ENCODE measurements at regions not wholly inside any gene's neighbourhood (a gene's known extent, or its start where the extent isn't known, plus 50 kb on each side); places are given as distances from the start of the nearest gene placed in this dataset.

GRCh38 chr6:94050515-94050914 lies 631.2 kb upstream of the EPHA7 start:
- TF ChIP-seq EZH2 (IDR thresholded peaks at IDR 0.05; ENCODE audit: low read length) (no peak), CTCF (optimal IDR thresholded peaks at IDR 0.05 in 1 of 3, IDR thresholded peaks at IDR 0.05 in 1 of 3, conservative IDR thresholded peaks at IDR 0.05 in 1 of 3; ENCODE audit: extremely low read depth in 1 of 3, insufficient read depth in 2 of 3, low read length in 3 of 3) (no peak)
